Activated CD8-positive, alpha-beta memory T cell treated with anti-CD3 and anti-CD28 coated beads for 36 hours (primary cell): ENCODE measurements at regions not wholly inside any gene's neighbourhood (a gene's known extent, or its start where the extent isn't known, plus 50 kb on each side); places are given as distances from the start of the nearest gene placed in this dataset.
"Not testable (repeated sequence)": the region's sequence is repeated elsewhere in the genome, so short reads cannot be mapped to it uniquely, and the experiment has no call there.

Experiments
- CTCF ChIA-PET: fragments of 350-600 bp; sonication (Branson Sonifier 250); formaldehyde crosslinking; loops from one replicate; lab custom pipeline; 2021; ENCODE audit warnings: antibody characterized with exemption; lab: Charles Lee
- POLR2A ChIA-PET: fragments of 350-600 bp; sonication (Branson Sonifier 250); formaldehyde crosslinking; loops from one replicate; lab custom pipeline; 2021; ENCODE audit warnings: antibody characterized with exemption; lab: Charles Lee

DNA sequence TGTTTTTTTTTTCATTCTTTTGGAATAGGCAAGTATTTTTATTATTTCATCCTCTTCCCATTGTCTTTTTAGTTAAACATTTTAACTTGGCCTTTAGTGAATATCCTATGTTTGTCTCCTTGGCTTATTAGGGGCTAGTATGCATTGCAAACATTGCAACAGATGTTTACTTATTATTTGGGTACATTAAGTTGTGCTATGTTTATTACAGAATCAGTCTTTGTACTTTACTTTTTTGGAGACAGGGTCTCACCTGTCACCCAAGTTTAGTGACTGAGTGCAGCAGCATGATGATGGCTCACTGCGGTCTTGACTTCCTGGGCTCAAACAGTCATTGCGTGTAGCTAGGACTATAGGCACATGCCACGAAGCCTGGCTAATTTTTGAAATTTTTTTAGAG is 51.1 kb upstream of the NUDT6 start:
- POLR2A ChIA-PET, result no interaction called here

DNA sequence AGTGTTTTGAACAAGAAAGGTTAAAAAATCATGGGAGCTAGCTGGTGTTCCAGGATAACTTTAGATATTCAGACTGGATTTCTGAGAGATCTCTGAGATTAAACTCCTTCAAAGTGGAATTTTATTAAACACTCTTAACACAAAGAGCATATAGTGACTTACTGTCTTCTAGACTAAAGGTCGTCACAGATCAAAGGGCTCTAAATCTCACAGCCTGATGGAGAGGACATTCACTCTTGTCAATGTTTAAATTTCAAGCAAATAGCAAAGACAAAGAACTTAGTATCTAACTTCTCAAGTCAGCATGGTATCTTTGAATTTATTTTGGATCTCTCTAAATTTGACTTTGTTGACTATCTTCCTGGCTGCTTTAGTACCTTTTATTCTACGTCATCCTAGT is 53.7 kb upstream of the NUDT6 start:
- POLR2A ChIA-PET, result no interaction called here
- CTCF ChIA-PET, result no interaction called here

More for the DNA sequence above, 51.1 kb upstream of the NUDT6 start:
- CTCF ChIA-PET, result no interaction called here

DNA sequence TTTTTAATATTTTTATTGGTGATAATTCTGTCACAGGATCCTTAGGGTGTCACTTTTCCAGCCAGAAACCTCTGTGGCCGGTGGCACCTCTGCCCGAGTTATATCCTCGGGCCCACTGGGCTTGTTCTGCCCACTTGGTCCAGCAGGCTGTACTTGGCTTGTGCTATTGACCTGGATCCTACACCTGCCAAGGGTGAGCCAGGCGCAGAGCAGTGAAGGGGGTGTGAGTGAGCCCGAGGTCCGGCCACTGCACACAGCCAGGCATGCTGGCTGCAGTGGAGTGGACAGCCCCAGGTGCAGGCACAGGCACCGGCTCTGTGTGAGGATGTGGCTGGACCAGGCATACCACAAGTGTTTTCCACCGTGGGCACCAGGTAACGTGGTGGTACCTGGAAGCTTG is 54.7 kb upstream of the NUDT6 start:
- ChIA-PET POLR2A (no interaction called here), CTCF (no interaction called here)

DNA sequence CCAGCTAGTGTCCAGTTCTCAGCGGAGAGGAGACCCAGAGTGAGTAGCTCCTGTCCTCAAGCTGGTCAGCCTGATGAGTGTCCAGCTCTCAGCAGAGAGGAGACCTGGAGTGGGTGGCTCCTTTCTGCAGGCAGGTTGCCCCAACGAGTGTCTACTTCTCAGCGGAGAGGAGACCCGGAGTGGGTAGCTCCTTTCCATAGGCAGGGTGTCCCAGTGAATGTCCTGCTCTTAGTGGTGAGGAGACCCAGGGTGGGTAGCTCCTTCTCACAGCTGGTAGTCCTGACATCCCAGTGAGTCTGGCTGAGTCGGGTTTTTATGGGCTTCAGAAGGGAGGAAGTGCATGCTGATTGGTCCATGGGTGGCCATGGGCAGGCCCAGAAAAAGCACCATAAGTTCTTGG is 55.7 kb upstream of the NUDT6 start:
- ChIA-PET CTCF (no interaction called here), POLR2A (no interaction called here)

DNA sequence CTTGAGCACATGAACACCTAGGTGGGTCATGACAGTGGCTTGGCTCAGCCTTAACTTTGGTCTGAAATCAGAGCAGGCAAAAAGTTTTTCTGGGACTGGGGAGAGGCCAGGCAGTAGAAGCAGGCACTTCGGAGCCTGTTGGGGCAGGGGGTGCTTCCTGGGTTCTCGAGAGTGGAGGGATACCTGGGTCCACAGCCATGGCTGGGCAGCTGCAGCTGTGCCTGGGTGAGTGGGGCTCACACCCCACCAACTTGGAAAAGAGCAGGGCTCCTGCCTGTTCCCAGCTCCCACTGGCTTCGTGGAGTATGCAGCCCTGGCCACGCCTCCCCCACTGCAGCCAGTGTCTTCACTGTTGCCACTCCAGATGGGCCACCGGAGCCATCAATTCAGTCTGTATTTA is 56.4 kb upstream of the NUDT6 start:
- ChIA-PET CTCF (no interaction called here), POLR2A (no interaction called here)

DNA sequence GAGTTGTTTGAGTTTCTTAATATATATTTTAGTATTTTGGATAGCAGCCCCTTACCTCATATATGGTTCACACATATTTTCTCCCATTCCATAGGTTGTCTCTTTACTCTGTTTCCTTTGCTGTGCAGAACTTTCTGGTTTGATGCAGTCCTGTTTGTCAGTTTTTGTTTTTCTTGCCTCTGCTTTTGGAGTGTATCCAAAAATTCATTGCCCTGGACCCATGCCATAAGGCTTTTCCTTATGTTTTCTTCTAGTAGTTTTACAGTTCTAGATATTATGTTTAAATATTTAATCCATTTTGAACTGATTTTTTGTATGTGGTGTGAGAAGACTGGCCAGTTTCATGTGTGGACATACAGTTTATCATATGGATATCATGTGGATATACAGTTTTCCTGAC is 58.5 kb upstream of the NUDT6 start:
- ChIA-PET CTCF (no interaction called here), POLR2A (no interaction called here)

DNA sequence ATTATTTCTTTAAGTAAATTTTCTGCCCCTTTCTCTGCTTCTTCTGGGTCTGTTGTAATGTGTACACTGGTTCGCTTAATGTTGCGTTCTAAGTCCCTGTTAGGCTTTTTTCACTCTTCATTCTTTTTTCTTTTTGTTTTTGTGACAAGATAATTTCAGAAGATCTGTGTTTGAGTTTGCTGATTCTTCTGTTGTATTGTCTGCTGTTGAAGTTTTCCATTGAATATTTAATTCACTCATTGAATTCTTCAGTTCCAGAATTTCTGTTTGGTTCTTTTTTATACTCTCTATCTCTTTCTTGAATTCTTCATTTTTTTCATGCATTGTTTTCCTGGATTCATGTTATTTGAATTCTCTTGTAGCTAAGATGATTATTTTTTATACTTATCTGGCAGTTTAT is 66.3 kb upstream of the NUDT6 start:
- POLR2A ChIA-PET, result no interaction called here
- CTCF ChIA-PET, result no interaction called here

DNA sequence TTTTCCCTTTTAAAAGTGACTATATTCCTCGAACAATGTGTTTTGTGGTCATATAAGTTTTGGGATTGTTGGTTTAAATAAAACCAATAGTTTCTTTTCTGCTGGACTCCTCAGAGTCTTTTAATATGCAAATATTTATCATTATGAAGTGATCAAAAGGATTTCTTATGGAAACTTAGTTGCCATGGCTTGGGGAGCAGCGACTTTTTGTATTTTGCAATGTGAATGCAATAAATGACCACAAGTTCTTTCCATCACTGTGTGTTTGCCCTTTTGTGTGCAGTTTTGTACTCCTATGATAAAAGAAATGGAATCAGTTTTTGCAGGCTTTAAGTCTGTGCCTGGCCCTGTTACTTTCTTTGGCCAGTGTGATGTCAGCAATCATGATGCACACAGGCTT is 68.5 kb upstream of the NUDT6 start:
- ChIA-PET POLR2A (no interaction called here), CTCF (no interaction called here)

DNA sequence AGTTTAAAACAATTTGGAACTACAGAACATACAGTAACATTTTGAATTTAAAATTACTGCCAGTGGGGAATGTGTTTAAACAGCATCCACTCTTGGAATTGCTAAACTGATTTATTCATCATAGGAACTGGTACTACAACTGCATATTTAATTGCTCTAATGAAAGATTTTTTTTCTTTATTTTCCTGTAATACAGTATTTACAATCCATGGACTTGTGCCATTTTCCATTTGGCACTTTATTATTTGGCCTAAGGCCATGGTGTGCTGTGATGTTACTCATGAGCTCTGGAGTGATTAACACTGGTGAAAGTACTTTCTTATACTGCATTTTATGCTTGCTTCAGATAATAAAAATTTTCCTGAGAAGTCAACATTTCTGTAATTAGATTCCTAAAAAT is 69.7 kb upstream of the NUDT6 start:
- POLR2A ChIA-PET, result no interaction called here
- CTCF ChIA-PET, result no interaction called here

DNA sequence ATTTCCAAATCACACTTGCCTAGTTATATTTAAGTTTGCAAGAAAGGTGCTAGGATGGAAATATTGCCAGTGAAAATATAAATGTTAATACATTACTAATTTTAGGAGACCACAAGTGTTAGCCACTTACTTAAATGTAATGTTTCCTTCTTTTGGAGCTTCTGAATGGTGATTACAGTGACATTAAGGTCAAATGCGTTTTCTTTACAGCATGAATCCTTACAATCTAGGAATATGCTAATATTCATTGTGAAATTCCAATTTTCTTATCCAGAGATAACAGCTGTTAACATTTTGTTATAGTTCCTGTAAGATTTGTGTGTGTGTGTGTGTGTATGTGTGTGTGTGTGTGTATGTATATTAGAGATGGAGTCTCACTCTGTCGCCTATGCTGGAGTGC is 70.2 kb upstream of the NUDT6 start:
- POLR2A ChIA-PET, result no interaction called here
- CTCF ChIA-PET, result no interaction called here

DNA sequence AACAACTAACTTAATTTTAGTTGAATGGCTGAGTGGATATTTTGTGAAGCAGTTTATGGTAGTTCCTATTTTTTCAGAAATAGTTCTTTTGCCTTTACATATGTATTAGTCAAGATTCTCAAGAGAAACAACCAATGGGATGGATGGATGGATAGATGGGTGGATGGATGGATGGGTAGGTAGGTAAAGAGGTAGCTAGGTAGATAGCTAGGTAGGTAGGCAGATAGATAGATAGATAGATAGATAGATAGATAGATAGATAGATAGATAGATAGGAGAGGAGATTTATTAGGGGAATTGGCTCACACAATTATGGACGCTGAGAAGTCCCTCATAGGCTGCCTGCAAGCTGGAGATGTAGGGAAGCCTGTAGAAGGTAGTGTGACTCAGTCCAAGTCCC is 74.0 kb upstream of the NUDT6 start:
- ChIA-PET POLR2A (interaction anchor here (0.7 kb wide), 1 partner anchor 474 kb away, joined by 5 read pairs; no protein-coding TSS in a partner anchor), CTCF (no interaction called here)

DNA sequence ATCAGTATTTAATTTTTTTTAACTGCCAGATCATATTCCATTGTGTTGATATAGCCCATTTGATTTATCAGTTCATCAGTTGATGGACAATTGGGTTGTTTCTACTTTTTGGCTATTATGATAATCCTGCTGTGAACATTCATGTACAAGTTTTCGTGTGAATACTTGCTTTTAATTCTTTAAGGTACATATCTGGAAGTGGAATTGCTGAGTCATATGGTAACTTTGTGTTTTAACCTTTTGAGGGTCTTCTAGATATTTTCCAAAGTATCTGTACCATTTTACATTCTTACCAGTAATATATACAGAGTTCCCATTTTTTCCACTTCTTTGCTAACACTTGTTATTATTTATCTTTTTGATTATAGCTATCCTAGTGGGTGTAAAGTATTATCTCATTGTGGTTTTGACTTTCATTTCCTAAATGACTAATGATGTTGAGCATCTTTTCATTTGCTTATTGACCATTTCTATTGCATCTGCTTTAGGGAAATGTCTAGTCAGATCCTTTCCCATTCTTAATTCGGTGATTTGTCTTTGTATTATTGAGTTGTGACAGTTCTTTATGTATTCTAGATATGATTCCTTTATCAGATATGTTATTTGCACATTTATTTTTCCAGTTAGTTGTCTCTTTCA is 75.2 kb upstream of the NUDT6 start:
- ChIA-PET CTCF (no interaction called here), POLR2A (no interaction called here)

DNA sequence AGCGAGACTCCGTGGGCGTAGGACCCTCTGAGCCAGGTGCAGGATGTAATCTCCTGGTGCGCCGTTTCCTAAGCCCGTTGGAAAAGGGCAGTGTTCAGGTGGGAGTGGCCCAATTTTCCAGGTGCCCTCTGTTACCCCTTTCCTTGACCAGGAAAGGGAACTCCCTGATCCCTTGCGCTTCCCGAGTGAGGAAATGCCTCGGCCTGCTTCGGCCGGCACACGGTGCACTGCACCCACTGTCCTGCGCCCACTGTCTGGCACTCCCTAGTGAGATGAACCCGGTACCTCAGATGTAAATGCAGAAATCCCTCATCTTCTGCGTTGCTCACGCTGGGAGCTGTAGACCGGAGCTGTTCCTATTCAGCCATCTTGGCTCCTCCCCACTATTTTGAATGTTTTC is 81.7 kb upstream of the NUDT6 start:
- CTCF ChIA-PET, POLR2A ChIA-PET: not testable (repeated sequence)

DNA sequence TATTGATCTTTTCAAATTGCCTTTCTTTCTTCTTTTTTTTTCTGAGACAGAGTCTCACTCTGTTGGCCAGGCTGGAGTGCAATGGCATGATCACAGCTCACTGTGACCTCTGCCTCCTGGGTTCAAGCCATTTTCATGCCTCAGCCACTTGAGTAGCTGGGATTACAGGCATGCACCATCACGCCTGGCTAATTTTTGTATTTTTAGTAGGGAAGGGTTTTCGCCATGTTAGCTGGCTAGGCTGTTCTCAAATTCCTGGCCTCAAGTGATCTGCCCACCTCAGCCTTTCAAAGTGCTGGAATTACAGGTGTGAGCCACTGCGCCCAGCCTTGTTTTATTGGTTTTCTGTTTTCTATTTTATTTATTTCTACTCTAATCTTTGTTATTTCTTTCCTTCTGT is 82.7 kb upstream of the NUDT6 start:
- POLR2A ChIA-PET, CTCF ChIA-PET: not testable (repeated sequence)

DNA sequence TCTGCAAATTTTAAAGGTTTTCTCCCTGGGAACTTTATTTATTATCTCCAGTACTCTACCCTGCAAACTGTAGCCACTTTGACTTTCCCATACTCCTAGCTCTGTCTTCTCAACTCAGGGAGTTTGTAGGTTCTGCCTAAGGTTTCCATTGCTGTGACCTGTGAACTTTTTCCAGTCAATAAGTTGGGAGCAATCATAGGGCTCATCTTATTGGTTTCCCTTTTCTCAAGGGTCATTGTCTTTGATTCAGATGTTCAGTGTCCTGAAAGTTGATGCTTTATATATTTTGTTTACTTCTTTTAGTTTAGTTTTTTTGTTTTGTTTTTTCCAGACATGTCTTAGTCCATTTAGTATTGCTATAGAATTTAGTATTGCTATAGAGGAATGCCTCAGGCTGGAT is 85.3 kb upstream of the NUDT6 start:
- POLR2A ChIA-PET, result no interaction called here
- CTCF ChIA-PET, result no interaction called here

DNA sequence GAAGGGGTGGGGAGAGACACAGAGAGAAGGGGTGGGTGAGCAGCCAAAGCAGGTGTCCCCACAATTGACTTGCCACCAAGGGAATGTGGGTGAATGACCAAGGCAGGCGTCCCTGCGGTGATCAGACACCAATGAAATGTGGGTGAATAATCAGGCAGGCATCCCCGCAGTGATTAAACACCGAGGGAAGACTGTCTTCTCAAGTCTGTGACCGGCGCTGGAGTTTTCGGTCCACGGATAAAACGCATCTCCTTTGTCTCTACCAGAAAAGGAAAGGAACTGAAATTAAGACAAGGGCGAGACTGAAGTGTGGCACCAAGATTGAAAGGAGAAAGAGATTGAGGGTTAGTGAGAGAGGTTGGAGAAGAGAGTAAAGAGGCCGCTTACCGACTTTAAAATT is 90.0 kb upstream of the NUDT6 start:
- POLR2A ChIA-PET, CTCF ChIA-PET: not testable (repeated sequence)

DNA sequence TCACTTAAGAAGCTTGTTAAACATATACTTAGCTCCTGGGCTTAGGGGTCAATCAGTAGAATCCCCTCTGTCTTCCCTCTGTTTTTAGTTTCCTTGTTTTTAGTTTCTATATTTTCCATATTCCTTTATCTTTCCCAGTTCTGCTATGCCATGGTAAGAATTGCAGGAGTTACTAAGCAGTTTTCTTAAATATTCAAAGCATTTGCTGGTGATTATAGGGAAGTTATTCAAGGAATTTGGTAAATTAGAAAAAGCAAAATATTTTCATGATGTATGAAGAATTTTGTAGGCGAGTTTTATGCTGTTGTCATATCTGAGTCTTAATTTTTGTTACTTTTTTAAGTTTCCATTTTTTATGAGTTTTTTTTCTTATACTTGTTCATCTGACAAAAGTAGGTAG is 91.6 kb upstream of the NUDT6 start:
- ChIA-PET POLR2A (no interaction called here), CTCF (no interaction called here)

DNA sequence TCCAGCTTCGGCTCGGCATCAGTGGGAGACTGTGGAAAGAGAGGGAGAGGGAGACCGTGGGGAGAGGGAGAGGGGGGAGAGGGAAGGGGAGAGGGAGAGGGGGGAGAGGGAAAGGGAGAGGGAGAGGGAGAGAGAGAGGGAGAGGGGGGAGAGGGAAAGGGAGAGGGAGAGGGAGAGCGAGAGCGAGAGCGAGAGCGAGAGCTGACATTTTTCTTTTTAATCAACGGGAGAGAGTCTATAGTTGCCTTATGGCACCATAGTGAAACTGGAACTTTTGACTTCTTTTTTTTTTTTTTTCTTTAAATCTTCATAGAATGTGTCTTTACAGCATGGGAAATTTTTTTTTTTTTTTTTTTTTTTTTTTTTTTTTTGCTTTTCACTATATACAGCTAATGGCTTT is 94.7 kb upstream of the NUDT6 start:
- ChIA-PET CTCF (no interaction called here), POLR2A (no interaction called here)

DNA sequence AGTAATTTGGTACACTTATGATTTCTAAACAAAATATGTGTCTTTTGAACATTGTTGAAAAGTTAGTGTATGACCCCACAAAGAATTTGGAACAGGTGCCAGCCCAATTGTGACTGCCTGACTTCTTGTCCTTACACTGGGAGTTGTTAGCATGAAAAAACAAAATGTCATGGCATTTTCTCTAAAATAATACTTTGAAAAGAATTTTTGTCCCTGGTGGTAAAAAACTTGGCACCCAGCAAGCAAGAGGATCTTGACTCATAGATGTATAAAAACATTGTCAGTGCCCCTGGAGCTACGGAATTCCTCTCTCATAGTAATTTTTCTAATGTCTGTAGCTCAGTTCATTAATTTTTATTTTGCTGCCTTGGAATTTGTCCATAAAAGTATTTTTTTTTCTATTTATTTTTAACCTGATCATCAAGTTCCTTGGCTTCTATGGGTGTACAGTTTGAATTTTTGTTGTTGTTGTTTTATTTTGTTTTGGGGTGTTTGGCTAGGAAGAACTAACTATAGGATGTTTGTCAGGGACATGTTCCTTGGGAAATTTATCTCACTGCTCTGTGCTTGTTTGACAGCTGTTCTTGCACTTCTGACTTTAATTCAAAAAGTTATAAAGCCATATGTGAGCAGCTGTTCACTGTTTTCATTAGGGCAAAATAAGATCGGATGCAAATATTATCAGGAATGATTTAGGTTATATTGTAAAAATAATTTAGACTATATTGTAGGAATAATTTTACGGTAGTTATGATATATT is 95.4 kb upstream of the NUDT6 start:
- CTCF ChIA-PET, result no interaction called here

DNA sequence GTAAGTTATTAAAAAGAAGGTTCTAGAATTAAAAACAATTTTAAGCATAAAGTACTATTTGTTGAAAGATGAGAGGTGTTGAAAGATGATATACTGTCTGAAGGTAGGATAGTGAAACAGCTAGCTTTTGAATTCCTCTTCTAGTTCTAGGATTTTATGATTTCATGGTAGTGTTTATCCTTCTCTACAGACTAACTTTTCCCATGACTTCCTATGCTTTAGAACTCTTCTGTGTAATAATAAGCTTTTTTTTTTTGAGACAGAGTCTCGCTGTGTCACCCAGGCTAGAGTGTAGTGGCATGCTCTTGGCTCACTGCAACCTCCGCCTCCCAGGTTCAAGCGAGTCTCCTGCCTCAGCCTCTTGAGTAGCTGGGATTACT is 96.0 kb upstream of the NUDT6 start:
- CTCF ChIA-PET, result no interaction called here
- POLR2A ChIA-PET, result no interaction called here

More for the DNA sequence above, 95.4 kb upstream of the NUDT6 start:
- POLR2A ChIA-PET, result no interaction called here

DNA sequence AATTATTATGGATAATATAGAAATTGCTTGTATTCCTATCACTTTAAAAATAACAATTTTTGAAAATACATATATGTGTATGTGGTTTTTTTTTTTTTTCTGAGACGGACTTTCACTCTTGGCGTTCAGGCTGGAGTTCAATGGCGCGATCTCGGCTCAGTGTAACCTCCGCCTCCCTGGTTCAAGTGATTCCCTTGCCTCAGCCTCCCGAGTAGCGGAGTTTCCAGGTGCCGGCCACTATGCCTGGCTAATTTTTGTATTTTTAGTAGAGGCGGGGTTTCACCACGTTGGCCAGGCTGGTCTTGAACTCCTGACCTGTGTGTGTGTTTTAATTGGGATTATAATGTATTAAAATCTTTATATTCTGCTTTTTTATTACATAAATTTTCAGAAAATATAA is 97.9 kb upstream of the NUDT6 start:
- POLR2A ChIA-PET, result no interaction called here
- CTCF ChIA-PET, result no interaction called here

DNA sequence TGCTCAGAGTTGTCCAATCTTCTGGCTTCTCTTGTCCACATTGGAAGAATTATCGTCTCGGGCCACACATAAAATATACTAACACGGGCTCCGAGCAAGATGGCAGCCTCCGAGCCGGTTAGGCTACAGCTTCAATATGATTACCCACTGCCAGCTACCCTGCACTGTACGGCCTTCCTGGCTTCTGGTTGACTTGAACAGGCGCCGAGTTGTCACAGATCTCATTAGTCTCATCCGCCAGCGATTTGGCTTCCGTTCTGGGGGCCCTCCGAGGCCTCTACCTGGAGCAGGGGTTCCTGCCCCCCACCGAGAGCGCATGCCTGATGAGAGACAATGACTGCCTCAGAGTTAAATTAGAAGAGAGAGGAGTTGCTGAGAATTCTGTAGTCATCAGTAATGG is 101.2 kb upstream of the NUDT6 start:
- ChIA-PET CTCF (no interaction called here), POLR2A (no interaction called here)
